Prostate gland (tissue), 2 donors: ENCODE measurements at regions not wholly inside any gene's neighbourhood (a gene's known extent, or its start where the extent isn't known, plus 50 kb on each side); places are given as distances from the start of the nearest gene placed in this dataset.

ENCODE experiments used
- DNase-seq: peaks from one replicate; pipeline ENCODE4 v3.0.0-alpha.2; 2019; ENCODE audit warnings: low spot score
- H3K27ac ChIP-seq, 2 donors: fragments of 200-600 bp; sonication (generic); 2 replicates each; pipeline ENCODE4 v1.5.1; 2017 to 2019
- H3K27me3 ChIP-seq: fragments of 200-600 bp; sonication (generic); replicated peaks from 2 replicates; pipeline ENCODE4 v1.5.1; 2019; ENCODE audit not compliant: insufficient read depth
- H3K36me3 ChIP-seq, 2 donors: fragments of 200-600 bp; sonication (generic); 1 replicate in 1 of 2; 2 replicates in 1 of 2; pipeline versions ENCODE4 v1.5.1 to v1.8.1; 2017 to 2019
- H3K4me1 ChIP-seq: fragments of 200-600 bp; sonication (generic); replicated peaks from 2 replicates; pipeline ENCODE4 v1.5.1; 2019
- H3K4me3 ChIP-seq, 2 donors: fragments of 200-600 bp; sonication (generic); 2 replicates each; pipeline ENCODE4 v1.5.1; 2017 to 2019
- H3K9me3 ChIP-seq: fragments of 200-600 bp; sonication (generic); 2 replicates; pipeline ENCODE4 v1.5.1; 2017
- POLR2A ChIP-seq: fragments of 450-650 bp; IDR thresholded peaks from one replicate; pipeline ENCODE4 v1.6.1; 2016; ENCODE audit warnings: antibody characterized with exemption, mild to moderate bottlenecking
- POLR2AphosphoS5 ChIP-seq: sonication (generic); formaldehyde crosslinking; IDR thresholded peaks from one replicate; pipeline ENCODE4 v1.6.1; 2017; ENCODE audit warnings: antibody characterized with exemption
- WGBS: methylation state at CpG from one replicate; pipeline ENCODE4 v1.1.5; 2018; 5-methylcytosine and 5-hydroxymethylcytosine counted together
- intact Hi-C: fragments of 100-400 bp; cut with DNase I; formaldehyde crosslinking; loops from one replicate; pipeline ENCODE4 v1.14.2; 2022
- TF ChIP-seq, protein P1 (sequence below), 4 experiments: fragments of 200-600 bp in 2 of 4; fragments of 450-650 bp in 2 of 4; sonication (generic) in 2 of 4; IDR thresholded peaks; 1 replicate in 3 of 4; 2 replicates in 1 of 4; pipeline ENCODE4 v1.5.1; 2016 to 2019; ENCODE audit warnings: antibody characterized with exemption in 4 of 4, mild to moderate bottlenecking in 2 of 4, moderate library complexity in 2 of 4

DNA sequence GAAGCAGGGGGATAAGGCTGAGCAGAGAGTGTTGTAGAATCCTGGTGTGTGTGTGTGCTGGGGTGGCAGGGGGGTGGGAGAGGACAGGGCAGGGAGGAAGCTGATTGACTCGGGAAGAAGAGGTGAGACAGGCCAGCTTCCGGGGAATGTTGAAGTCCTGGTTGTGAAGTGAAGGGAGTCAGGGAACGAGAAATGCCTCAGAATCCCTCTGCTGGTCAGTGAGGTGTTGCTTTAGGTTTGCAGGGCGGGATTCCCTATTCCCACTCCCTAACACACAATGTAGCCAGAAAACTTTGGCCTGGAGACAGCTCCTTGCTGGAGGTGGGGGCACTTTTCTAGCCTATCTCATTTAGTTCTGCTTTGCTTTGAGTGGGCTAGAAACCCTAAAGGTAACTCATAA, 265.1 kb downstream of the HAUS1 start:
- Histone ChIP-seq H3K27me3 (no peaks in the 10 kb centered on the region), H3K4me3 (no peak overlapping the region), H3K27ac (no peak overlapping the region), H3K9me3 (no peaks in the 10 kb centered on the region), H3K4me1 (no peaks in the 10 kb centered on the region), H3K36me3 (no peaks in the 10 kb centered on the region)
- intact Hi-C loops, result no loop called here
- no peak for TF ChIP-seq POLR2A
- TF ChIP-seq POLR2AphosphoS5, result no peak
- TF ChIP-seq, protein P1, sequence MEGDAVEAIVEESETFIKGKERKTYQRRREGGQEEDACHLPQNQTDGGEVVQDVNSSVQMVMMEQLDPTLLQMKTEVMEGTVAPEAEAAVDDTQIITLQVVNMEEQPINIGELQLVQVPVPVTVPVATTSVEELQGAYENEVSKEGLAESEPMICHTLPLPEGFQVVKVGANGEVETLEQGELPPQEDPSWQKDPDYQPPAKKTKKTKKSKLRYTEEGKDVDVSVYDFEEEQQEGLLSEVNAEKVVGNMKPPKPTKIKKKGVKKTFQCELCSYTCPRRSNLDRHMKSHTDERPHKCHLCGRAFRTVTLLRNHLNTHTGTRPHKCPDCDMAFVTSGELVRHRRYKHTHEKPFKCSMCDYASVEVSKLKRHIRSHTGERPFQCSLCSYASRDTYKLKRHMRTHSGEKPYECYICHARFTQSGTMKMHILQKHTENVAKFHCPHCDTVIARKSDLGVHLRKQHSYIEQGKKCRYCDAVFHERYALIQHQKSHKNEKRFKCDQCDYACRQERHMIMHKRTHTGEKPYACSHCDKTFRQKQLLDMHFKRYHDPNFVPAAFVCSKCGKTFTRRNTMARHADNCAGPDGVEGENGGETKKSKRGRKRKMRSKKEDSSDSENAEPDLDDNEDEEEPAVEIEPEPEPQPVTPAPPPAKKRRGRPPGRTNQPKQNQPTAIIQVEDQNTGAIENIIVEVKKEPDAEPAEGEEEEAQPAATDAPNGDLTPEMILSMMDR (IDR thresholded peaks at IDR 0.05), result no peak
- no peak for DNase-seq
- WGBS, result 80% methylated on average over 4 of the region's 4 CpGs

DNA sequence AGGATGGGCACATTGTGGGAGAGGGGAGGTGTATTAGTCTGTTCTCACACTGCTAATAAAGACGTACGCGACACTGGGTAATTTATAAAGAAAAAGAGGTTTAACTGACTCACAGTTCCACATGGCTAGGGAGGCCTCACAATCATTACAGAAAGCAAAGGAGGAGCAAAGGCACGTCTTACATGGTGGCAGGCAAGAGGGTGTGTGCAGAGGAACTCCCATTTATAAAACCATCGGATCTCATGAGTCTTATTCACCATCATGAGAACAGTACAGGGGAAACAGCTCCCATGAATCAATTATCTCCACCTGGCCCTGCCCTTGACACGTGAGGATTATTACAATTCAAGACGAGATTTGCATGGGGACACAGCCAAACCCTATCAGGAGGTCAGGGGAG, 266.7 kb downstream of the HAUS1 start:
- intact Hi-C loops, result no loop called here
- Histone ChIP-seq H3K27me3 (no peaks in the 10 kb centered on the region), H3K9me3 (no peaks in the 10 kb centered on the region), H3K27ac (no peak overlapping the region), H3K4me3 (no peak overlapping the region), H3K36me3 (no peaks in the 10 kb centered on the region), H3K4me1 (no peaks in the 10 kb centered on the region)
- WGBS, result 89% methylated on average over 7 of the region's 7 CpGs
- no peak for DNase-seq
- TF ChIP-seq POLR2AphosphoS5 (no peak), POLR2A (no peak)
- TF ChIP-seq, protein P1 (IDR thresholded peaks at IDR 0.05), result no peak

DNA sequence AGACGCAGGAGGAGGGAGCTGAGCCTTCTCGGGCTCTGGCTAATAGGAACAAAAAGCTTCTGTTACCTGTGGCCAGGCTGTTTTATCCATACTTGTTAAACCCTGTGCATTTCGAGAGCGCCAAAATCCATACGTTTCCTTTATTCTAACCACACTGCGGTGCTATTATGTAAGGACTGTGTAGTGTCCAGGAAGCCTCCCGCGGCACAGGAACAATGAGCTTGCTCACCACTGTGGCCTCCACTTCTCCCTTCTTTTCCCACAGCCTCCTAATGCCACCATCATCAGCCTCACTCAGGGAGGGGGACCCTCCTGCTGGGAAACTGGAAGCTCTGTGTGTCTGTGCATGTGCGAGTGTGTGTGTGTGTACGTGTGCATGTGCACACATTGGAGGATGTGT, 268.5 kb downstream of the HAUS1 start:
- no peak for DNase-seq
- intact Hi-C loops, result no loop called here
- Histone ChIP-seq H3K4me3 (no peak overlapping the region), H3K27me3 (no peaks in the 10 kb centered on the region), H3K4me1 (no peaks in the 10 kb centered on the region), H3K9me3 (no peaks in the 10 kb centered on the region), H3K27ac (no peak overlapping the region), H3K36me3 (no peaks in the 10 kb centered on the region)
- TF ChIP-seq, protein P1 (IDR thresholded peaks at IDR 0.05), result no peak
- TF ChIP-seq POLR2AphosphoS5, result no peak
- TF ChIP-seq POLR2A, result no peak
- WGBS, result 83% methylated on average over 10 of the region's 10 CpGs

DNA sequence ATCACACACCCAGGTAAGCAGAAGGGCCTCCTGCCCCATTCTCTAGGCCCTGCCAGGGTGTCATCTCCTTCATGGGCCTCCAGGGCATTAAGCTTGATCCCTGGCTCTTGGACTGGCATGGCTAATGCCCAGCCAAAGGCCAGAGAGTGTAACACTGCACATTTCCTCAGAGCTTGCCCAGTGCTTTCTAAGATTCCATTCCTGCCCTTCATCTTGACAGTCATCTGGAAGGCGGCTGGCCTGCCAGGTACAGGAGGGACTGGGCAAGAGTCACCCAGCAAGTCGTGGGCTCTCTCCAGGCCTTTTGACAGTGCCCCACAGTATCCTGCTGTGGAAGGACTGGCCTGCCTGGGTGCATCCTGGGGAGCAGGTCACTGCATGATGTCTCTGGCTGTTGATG, 268.9 kb downstream of the HAUS1 start:
- intact Hi-C loops, result no loop called here
- Histone ChIP-seq H3K27me3 (no peaks in the 10 kb centered on the region), H3K27ac (no peak overlapping the region), H3K9me3 (no peaks in the 10 kb centered on the region), H3K36me3 (no peaks in the 10 kb centered on the region), H3K4me3 (no peak overlapping the region), H3K4me1 (no peaks in the 10 kb centered on the region)
- no peak for TF ChIP-seq POLR2A
- DNase-seq, result no peak
- 51% methylated on average over 2 of the region's 2 CpGs for WGBS

DNA sequence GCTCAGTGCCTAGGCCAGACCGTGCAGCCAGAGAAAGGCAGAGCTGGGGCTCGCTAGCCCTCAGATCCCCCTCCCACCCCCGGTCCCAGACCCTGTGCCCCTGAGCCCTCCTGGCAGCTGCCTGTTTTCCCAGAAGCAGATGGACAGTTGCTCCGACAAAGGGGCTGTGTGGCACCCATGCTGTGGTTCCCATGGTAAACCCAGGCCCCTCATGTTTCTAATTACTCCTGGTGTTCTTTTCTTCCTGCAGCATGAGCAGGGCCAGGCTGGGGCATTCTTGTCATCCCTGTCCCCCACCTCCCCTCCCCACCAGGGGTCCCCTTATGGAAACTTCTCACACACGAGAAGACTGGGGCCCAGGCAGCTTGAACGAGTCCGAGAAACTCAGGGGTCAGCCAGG, 269.6 kb downstream of the HAUS1 start:
- H3K27me3 ChIP-seq, result no peaks in the 10 kb centered on the region
- TF ChIP-seq POLR2AphosphoS5 (no peak), POLR2A (no peak)
- TF ChIP-seq, protein P1 (IDR thresholded peaks at IDR 0.05), result no peak
- H3K4me3 ChIP-seq, result no peak overlapping the region
- no peak overlapping the region for H3K27ac ChIP-seq
- intact Hi-C loops, result no loop called here
- no peaks in the 10 kb centered on the region for H3K9me3 ChIP-seq
- DNase-seq, result no peak
- H3K4me1 ChIP-seq, result no peaks in the 10 kb centered on the region
- no peaks in the 10 kb centered on the region for H3K36me3 ChIP-seq
- WGBS, result 74% methylated on average over 7 of the region's 7 CpGs
